ENCODE measurements at regions not wholly inside any gene's neighbourhood (a gene's known extent, or its start where the extent isn't known, plus 50 kb on each side); places are given as distances from the start of the nearest gene placed in this dataset.

DNA sequence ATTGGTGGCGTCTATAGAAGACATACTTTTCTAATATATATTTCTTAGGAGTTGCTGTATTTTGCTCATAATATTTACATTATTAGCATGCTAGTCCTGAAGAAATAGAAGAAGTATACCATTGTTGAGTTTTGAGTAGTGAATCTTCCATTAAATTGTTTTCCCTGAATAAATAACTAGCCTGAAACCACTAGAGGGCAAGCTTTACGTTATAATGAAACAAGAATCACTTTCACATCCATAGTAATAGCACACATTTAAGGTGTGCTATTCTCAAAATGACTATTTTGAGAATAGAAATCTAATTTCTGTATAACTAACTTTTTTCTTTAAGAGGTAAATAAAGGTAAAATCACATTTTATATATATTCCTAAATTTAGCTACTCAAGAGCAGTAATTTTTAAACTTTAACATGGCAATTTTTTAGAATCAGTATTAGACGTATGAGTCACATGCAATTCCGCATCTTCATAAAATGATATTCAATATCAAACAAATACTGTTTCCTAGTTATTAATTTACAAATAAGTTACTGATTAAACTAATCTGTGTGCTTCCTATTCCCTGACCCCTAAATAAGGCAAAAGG lies 213.2 kb upstream of the MANEA start:
- no peak for DNase-seq

- no peak for DNase-seq
These were observed 211.9 kb upstream of the MANEA start for GRCh38 chr6:95365454-95365853.

DNA sequence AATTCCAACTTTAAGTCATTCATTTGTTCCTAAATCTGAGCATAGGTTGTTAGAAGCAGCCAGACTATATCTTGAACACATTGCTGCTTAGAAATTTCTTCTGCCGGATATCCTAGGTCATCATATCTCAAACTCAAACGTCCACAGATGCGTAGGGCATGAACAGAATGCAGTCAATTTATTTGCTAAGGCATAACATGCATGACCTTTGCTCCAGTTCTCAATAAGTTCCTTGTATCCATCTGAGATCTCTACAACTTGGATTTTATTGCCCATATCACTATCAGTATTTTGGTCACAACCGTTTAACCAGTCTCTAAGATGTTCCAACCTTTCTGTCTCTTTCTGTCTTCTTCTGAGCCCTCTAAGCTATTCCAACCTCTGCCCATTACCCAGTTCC lies 210.9 kb upstream of the MANEA start:
- DNase-seq = no peak

DNA sequence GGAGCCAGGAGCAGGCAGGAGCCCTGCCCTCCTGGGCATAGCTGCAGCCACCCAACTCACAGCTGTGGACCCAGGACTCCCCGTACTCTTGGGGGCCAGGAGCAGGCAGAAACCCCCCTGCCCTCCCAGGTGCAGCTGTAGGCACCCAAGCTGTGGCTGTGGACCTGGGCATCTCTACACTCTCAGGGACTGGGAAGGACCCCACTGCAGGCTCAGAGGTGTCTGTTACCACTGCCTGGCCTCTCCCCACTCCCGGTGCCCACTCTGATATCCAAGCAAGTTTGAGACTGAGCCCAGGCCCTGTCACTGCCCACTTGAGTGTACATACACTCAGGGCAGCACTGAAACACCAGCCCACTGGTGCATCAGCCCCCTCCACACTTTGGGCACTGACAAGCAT lies 193.5 kb upstream of the MANEA start:
- no peak for DNase-seq

DNA sequence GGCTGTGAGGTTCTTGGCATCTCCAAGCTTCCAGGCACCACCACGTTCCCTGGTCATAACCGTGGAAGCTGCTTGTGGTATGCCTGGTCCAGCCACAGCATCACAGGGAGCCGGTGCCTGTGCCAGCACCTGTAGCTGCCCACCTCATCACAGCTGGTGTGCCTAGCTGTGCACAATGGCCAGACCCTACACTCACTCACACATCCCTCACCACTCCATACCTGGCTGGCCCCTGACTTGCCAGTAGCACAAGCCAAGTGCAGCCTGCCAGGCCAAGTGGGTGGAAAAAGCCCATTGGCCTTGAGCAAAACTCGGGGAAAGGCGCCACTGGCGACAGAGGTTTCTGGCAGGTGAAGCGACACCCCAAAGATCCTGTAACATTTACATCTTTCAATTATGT lies 192.3 kb upstream of the MANEA start:
- no peak for DNase-seq

- DNase-seq = no peak
These were observed 189.5 kb upstream of the MANEA start for GRCh38 chr6:95387845-95388244.

DNA sequence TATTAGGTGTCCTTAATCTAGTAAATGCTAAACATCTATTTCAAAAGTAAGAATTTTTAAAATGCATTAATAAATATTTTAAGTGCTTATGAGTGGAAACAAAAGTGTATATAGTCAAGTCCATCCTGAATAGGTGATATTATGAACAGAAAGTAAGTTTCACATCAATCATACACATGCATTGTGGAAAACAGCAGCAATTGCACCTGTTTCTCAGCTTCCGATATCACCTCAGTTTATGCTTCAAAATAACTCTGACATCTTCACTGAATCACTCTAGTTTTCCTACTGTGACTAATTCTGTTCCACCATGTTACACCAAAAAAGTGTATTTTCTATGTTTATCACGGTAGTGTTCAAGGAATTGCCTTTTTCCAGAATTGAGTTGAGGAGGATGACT lies 172.6 kb upstream of the MANEA start:
- no peak for DNase-seq

DNA sequence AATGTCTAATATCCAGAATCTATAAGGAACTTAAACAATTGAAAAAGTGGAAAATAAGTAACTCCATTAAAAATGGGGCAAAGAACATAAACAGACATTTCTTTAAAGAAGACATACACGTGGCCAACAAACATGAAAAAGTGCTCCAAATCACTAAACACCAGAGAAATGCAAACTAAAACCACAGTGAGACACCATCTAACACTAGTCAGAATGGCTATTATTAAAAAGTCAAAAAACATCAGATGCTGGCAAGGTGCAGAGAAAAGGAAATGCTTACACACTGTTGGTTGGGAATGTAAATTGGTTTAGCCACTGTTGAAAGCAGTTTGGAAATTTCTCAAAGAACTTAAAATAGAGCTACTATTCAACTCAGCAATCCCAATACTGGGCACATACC lies 169.2 kb upstream of the MANEA start:
- no peak for DNase-seq

DNA sequence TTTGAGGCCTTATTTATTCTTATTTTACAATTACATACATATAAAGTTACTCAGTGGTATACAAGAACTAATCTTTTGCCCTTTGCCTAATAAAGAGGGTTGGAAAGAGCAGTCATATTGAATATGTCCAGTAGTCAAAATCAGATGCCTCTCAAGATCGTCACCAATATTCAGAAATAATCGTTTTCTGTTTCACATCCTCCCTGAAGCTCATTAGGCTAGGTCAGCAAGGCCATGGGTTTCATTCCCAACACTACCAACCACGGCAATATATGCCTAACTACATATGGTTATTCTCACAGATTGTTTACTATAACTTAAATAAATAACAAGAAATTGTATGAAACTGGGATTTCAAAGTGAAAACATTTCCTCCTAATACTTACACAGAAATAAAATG lies 167.2 kb upstream of the MANEA start:
- no peak for DNase-seq

DNA sequence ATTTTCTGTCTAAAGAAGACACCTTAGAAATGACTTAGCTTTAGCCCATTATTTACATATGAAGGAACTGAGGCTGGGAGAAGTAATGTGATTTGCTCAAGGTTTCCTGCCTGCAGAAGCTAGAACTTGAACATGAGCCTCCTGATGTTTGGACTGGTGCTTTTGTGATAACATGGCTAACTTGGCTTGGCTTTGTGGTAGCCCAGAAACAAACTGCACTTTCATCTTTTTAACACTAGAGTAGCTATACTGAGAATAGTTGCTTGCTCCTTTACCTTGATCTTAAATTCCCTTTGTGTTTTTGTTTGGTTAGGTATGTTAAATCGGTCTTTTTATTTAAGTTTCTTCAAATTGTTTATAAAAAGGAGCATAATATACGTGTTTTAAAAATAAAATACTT lies 163.5 kb upstream of the MANEA start:
- no peak for DNase-seq

DNA sequence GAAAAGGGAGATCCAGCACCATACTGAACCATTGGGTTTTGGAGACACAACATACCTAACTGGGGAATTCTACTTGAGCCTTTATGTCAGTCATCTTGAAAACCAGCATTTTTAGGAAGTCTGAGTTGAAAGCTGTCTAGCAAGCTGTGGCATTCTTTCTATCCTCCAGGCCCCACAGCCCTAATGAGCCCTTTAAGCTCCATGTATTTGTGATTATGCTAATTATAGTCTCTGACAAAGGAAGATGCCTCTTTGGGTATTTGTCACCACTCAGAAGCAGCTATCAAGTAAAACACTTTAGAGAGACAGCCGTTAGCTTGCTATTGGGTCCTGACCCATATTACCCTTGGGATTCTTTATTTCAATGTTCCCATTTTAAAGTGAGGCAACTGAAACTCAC lies 159.5 kb upstream of the MANEA start:
- DNase-seq = no peak

DNA sequence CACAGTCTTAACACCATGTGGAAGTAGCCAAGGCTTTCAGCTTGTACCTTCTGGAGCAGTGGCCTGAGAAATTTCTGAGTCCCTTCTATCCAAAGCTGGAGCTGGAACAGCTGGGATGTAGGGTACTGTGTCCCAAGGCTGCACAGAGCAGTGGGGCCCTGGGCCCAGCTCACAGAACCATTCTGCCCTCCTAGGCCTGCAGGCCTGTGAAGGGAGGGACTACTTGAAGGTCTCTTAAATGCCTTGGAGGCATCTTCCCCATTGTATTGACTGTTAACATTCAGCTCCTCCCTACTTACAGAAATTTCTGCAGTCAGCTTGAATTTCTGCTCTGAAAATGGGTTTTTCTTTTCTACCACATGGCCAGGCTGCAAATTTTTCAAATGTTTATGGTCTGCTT lies 156.5 kb upstream of the MANEA start:
- no peak for DNase-seq

GRCh38 chr6:95423331-95423730 lies 154.0 kb upstream of the MANEA start:
- no peak for DNase-seq

DNA sequence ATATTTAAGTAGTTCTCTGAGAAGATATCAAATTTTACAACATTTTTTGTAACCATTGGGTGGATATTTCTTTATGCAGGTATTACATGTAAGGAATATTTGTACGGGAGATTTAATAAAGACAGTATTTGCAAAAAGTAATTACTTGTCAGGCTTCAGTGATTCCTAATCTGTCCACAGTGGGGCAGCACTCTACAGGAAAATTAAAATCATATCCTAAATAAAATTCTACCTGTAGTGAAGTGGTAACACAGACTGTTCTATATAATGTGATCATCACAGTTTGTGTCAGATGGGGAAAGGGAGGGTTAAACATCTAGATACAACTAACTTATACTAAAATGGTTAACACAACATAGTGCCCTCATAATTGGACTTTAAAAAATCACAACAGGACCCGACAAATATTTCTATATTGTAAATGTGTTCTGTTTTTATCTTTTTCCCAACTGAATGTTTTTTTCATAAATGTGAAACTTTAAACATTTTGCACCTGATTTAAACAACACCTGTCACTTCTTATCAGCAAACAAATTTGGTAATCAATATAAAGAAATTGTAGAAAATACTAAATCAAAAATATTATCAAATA lies 145.6 kb upstream of the MANEA start:
- peak; percentile 42 for DNase-seq

DNA sequence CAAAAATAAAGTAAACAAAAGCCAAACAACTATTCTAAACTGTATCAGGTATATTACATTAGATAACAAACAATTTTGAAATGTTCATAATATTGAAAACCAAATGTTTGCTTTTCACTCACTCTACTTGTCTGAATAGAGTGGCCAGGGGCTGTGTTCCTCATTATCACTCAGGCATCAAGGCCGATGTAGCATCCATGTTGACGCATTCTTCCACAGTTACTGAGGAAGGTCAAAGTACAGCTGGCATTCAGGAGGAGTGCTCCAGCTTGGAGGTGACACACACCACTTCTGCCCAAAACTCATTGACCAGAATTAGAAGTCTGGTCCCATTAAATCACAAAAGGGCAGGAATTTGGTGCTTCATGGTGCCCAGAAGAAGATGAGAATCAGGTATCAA lies 137.6 kb upstream of the MANEA start:
- DNase-seq = no peak

GRCh38 chr6:95448208-95448607 lies 129.1 kb upstream of the MANEA start:
- DNase-seq = no peak

DNA sequence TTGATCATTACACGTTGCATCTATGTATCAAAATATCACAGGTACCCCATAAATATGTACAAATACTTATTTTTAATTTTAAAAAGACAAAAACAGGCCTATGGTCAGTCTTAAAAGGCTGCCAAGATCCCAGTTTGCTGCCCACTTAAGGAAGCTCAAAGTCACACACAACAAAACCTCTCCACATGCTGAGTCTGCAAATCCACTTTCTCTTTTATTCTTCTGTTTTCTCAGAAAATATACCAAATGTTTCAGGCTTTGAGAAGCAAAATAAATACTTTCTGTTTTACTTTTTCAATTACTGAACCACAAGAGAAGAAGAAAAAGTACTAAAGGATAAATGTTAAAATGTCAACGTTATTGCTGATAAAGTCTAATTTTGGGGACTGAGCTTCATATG lies 107.8 kb upstream of the MANEA start:
- DNase-seq = no peak

DNA sequence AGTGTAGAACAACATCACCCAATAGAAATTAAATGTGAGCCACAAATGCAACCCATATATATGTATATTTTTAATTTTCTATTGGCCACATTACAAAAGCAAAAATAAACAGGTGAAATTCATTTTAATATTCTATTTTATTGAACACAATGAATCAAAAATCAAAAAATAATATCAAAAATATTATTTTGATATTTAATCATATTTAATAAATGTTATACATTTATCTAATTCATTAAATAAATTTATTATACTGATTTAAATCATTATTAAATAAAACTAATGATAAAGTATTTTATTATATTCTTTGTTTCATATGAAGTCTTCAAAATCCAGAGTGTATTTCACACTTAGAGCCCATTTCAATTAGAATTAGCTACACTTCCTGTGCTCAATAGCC lies 98.4 kb upstream of the MANEA start:
- DNase-seq = no peak

DNA sequence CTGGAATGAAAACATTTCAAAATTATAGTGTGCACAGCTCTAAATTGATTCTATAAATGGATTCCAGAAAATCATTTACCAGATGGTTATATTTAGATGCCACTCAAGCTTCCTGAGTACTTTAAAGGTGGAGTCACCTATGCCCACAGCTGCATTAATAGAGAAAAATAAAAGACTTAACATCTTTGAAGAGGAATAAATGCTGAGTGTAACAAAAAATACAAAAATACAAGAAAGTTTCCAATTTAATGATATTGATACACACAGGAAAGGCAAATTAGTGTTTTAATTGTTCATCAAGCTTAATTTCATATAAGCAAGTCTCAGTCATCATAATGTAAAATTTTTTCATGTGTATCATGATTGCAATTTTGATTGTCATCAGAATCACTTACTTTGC lies 89.5 kb upstream of the MANEA start:
- no peak for DNase-seq

GRCh38 chr6:95489185-95489863 lies 88.0 kb upstream of the MANEA start:
- peak; percentile 7 for DNase-seq

DNA sequence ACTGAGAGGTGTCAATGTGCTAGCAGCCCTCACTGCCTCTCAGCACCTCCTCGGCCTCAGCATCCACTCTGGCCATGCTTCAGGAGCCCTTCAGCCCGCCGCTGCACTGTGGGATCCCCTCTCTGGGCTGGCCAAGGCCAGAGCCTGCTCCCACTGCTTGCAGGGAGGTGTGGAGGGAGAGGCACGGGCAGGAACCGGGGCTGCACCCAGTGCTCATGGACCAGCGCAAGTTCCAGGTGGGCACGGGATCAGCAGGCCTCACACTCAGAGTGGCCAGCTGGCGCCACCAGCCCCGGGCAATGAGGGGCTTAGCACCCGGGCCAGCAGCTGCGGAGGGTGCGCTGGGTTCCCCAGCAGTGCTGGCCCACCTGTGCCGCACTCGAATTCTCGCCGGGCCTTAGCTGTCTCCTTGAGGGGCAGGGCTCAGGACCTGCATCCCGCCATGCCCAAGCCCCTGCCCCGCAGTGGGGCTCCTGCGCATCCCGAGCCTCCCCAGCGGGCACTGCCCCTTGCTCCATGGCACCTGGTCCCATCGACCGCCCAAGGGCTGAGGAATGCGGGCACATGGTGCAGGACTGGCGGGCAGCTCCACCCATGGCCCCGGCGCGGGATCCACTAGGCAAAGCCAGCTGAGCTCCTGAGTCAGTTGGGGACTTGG lies 80.4 kb upstream of the MANEA start:
- no peak for DNase-seq

DNA sequence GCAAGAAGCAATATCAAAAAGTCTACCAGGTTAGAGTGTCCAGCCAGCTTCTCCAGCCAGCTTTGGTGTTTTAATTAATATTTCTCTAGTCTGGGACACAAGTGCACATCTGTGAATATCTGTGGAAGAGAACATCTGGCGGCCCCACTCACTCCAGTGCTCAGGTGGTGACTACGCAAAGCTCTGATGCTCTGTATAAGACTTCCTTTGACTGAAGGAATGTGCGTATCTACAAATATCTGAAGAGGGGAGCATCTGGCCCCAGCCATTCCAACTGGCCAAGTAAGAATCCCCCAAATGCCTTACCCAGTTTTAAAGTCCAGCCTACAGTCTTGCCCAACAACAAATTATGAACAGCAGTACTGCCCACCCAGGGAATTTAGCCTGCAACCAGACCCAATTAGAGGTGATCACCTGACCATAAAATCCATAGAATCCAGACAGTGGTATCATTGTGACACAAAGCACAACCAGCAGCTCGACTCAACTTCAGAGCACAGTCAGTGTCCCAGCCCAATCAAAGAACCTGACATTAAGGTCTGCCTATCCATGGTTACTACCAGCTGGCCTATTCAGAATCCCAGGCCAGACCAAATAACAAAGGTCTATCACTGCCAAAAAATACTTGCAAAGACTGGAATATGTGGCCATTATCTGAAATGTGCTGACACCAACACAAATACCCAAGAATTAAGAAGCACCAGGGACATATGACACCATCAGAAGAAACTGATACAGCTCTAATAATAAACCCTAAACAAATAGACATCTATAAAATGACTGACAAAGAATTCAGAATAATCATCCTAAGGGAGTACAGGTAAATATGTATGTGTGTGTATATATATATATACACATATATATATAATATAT lies 76.1 kb upstream of the MANEA start:
- DNase-seq = no peak

- no peak for DNase-seq
These were observed 73.8 kb upstream of the MANEA start for GRCh38 chr6:95503568-95503967.

Data from CD4-positive, alpha-beta T cell treated with Interleukin-12 subunit alpha and Interleukin-12 subunit beta, for 1 hour (primary cell).